Left lung (tissue), 4 donors: ENCODE measurements at regions not wholly inside any gene's neighbourhood (a gene's known extent, or its start where the extent isn't known, plus 50 kb on each side); places are given as distances from the start of the nearest gene placed in this dataset.

ENCODE experiments used
- ATAC-seq: fragments of 200-7000 bp; cut with Tn5 transposase; one replicate; pipeline ENCODE4 v1.9.1; 2020; ENCODE audit warnings: moderate library complexity
- DNase-seq, 4 donors: peaks; one replicate each; pipeline ENCODE4 v3.0.0-alpha.2; 2013 to 2020
- H3K27ac ChIP-seq, 2 donors: fragments of 200-600 bp; sonication (generic) in 1 of 2; one replicate each; pipeline versions ENCODE4 v1.5.0 to v1.8.0; 2020 to 2021
- H3K27me3 ChIP-seq, 2 donors: fragments of 200-600 bp; sonication (generic) in 1 of 2; one replicate each; pipeline versions ENCODE4 v1.5.0 to v1.8.0; 2020 to 2021
- H3K36me3 ChIP-seq, 2 donors: fragments of 200-600 bp; sonication (generic) in 1 of 2; one replicate each; pipeline versions ENCODE4 v1.5.0 to v1.8.0; 2020 to 2021
- H3K4me1 ChIP-seq, 2 donors: fragments of 200-600 bp; one replicate each; pipeline ENCODE4 v1.8.0; 2021
- H3K4me3 ChIP-seq, 2 donors: fragments of 200-600 bp; sonication (generic) in 1 of 2; one replicate each; pipeline versions ENCODE4 v1.5.0 to v1.8.0; 2020 to 2021; ENCODE audit warnings: mild to moderate bottlenecking in 1 of 2
- H3K9me3 ChIP-seq, 2 donors: fragments of 200-600 bp; sonication (generic) in 1 of 2; one replicate each; pipeline versions ENCODE4 v1.5.0 to v1.8.0; 2020 to 2021
- CTCF ChIP-seq, 2 donors: fragments of 200-600 bp; sonication (generic) in 1 of 2; IDR thresholded peaks; one replicate each; pipeline versions ENCODE4 v1.5.0 to v1.8.0; 2021; ENCODE audit warnings: antibody characterized with exemption in 2 of 2
- intact Hi-C, 2 donors: fragments of 100-400 bp; cut with DNase I; formaldehyde crosslinking; loops; one replicate each; pipeline versions ENCODE4 v1.11.2 to v1.14.2; 2022
- donor health status: DM: no; HTN: yes; CAD: no.
- donor health status: DM: no; HTN: no; CAD: no.

- Histone ChIP-seq H3K27me3 (no peaks in the 10 kb centered on the region), H3K36me3 (no peaks in the 10 kb centered on the region), H3K4me1 (no peaks in the 10 kb centered on the region), H3K9me3 (no peaks in the 10 kb centered on the region), H3K4me3 (no peak overlapping the region), H3K27ac (no peak overlapping the region)
- ATAC-seq (no peak), DNase-seq (no peak)
- intact Hi-C loops, result no loop called here
- TF ChIP-seq CTCF (IDR thresholded peaks at IDR 0.05), result no peak
Measured at GRCh38 chr1:57889676-57890320, 465.9 kb upstream of the DAB1 start.

- Histone ChIP-seq H3K27ac (no peak overlapping the region), H3K4me3 (no peak overlapping the region), H3K27me3 (no peaks in the 10 kb centered on the region), H3K9me3 (no peaks in the 10 kb centered on the region), H3K36me3 (no peaks in the 10 kb centered on the region), H3K4me1 (no peaks in the 10 kb centered on the region)
- ATAC-seq, result no peak
- no peak for DNase-seq
- no peak for TF ChIP-seq CTCF (IDR thresholded peaks at IDR 0.05)
- intact Hi-C loops, result no loop called here
Measured at GRCh38 chr1:57887964-57888491, 464.2 kb upstream of the DAB1 start.

- DNase-seq (no peak), ATAC-seq (no peak)
- H3K27ac ChIP-seq, result no peak overlapping the region
- TF ChIP-seq CTCF (IDR thresholded peaks at IDR 0.05), result no peak
- no peaks in the 10 kb centered on the region for H3K36me3 ChIP-seq
- H3K4me1 ChIP-seq, result no peaks in the 10 kb centered on the region
- H3K27me3 ChIP-seq, result no peaks in the 10 kb centered on the region
- intact Hi-C loops, result no loop called here
- no peak overlapping the region for H3K4me3 ChIP-seq
- H3K9me3 ChIP-seq, result no peaks in the 10 kb centered on the region
Measured at GRCh38 chr1:57886376-57886775, 462.5 kb upstream of the DAB1 start.

- Histone ChIP-seq H3K36me3 (no peaks in the 10 kb centered on the region), H3K4me1 (no peaks in the 10 kb centered on the region), H3K9me3 (no peaks in the 10 kb centered on the region), H3K27me3 (no peaks in the 10 kb centered on the region), H3K27ac (no peak overlapping the region), H3K4me3 (no peak overlapping the region)
- TF ChIP-seq CTCF (IDR thresholded peaks at IDR 0.05), result no peak
- intact Hi-C loops, result no loop called here
- DNase-seq (no peak), ATAC-seq (no peak)
Measured at GRCh38 chr1:57883642-57883995, 459.8 kb upstream of the DAB1 start.

- Histone ChIP-seq H3K9me3 (no peaks in the 10 kb centered on the region), H3K36me3 (no peaks in the 10 kb centered on the region), H3K4me1 (no peaks in the 10 kb centered on the region), H3K27ac (no peak overlapping the region), H3K27me3 (no peaks in the 10 kb centered on the region), H3K4me3 (no peak overlapping the region)
- no peak for ATAC-seq
- intact Hi-C loops, result no loop called here
- TF ChIP-seq CTCF (IDR thresholded peaks at IDR 0.05), result no peak
- DNase-seq, result no peak
Measured at GRCh38 chr1:57882934-57883641, 459.2 kb upstream of the DAB1 start.
